Stimulated activated CD4-positive, alpha-beta T cell treated with anti-CD3 and anti-CD28 coated beads, Interleukin-12 subunit alpha, Interleukin-12 subunit beta, amount 100 ng/mL, for 48 hours (primary cell): ENCODE measurements at regions not wholly inside any gene's neighbourhood (a gene's known extent, or its start where the extent isn't known, plus 50 kb on each side); places are given as distances from the start of the nearest gene placed in this dataset.
"Not testable (repeated sequence)": the region's sequence is repeated elsewhere in the genome, so short reads cannot be mapped to it uniquely, and the experiment has no call there.

Source experiments
- DNase-seq, 3 donors: peaks; one replicate each; pipeline ENCODE4 v3.0.0-alpha.2; 2020; ENCODE audit warnings: low read depth in 2 of 3, low spot score in 1 of 3

GRCh38 chr10:131577786-131578471, 266.4 kb upstream of the TCERG1L start:
- DNase-seq: no peak

GRCh38 chr10:131578472-131578970, 267.0 kb upstream of the TCERG1L start:
- DNase-seq: no peak

GRCh38 chr10:131579251-131580071, 267.9 kb upstream of the TCERG1L start:
- DNase-seq: no peak

- DNase-seq: no peak
Observed at GRCh38 chr10:131580076-131580652, 268.6 kb upstream of the TCERG1L start.

- no peak for DNase-seq
Observed at GRCh38 chr10:131580674-131581073, 269.2 kb upstream of the TCERG1L start.

- DNase-seq: not testable (repeated sequence)
Observed at GRCh38 chr10:131581547-131581946, 270.0 kb upstream of the TCERG1L start.

- no peak for DNase-seq
Observed at GRCh38 chr10:131584287-131584686, 272.8 kb upstream of the TCERG1L start.

GRCh38 chr10:131585761-131586160, 274.2 kb upstream of the TCERG1L start:
- no peak for DNase-seq

GRCh38 chr10:131586958-131587357, 275.4 kb upstream of the TCERG1L start:
- DNase-seq: no peak

- DNase-seq: no peak
Observed at GRCh38 chr10:131587976-131588680, 276.6 kb upstream of the TCERG1L start.

GRCh38 chr10:131588704-131589220, 277.2 kb upstream of the TCERG1L start:
- no peak for DNase-seq

- DNase-seq: no peak
Observed at GRCh38 chr10:131590567-131590966, 279.0 kb upstream of the TCERG1L start.

- no peak for DNase-seq
Observed at GRCh38 chr10:131591936-131592335, 280.4 kb upstream of the TCERG1L start.

- no peak for DNase-seq
Observed at GRCh38 chr10:131609176-131609575, 291.6 kb upstream of the PPP2R2D start.

- DNase-seq: no peak
Observed at GRCh38 chr10:131615150-131615549, 285.7 kb upstream of the PPP2R2D start.

GRCh38 chr10:131616040-131616439, 284.8 kb upstream of the PPP2R2D start:
- DNase-seq: no peak

GRCh38 chr10:131617113-131617858, 283.5 kb upstream of the PPP2R2D start:
- DNase-seq: no peak

GRCh38 chr10:131618587-131619267, 282.1 kb upstream of the PPP2R2D start:
- no peak for DNase-seq

- DNase-seq: no peak
Observed at GRCh38 chr10:131620314-131620713, 280.5 kb upstream of the PPP2R2D start.

- no peak for DNase-seq
Observed at GRCh38 chr10:131620904-131621303, 279.9 kb upstream of the PPP2R2D start.
